ENCODE measurements at regions not wholly inside any gene's neighbourhood (a gene's known extent, or its start where the extent isn't known, plus 50 kb on each side); places are given as distances from the start of the nearest gene placed in this dataset.
A peak's percentile ranks its signal among the peaks of the same experiment; 100 is the strongest.
"Not testable (repeated sequence)": the region's sequence is repeated elsewhere in the genome, so short reads cannot be mapped to it uniquely, and the experiment has no call there.

- DNase-seq = no peak
These were observed 432.3 kb downstream of the LRRIQ3 start for GRCh38 chr1:73765551-73766233.

- DNase-seq = no peak
These were observed 436.4 kb downstream of the LRRIQ3 start for GRCh38 chr1:73761559-73761958.

DNA sequence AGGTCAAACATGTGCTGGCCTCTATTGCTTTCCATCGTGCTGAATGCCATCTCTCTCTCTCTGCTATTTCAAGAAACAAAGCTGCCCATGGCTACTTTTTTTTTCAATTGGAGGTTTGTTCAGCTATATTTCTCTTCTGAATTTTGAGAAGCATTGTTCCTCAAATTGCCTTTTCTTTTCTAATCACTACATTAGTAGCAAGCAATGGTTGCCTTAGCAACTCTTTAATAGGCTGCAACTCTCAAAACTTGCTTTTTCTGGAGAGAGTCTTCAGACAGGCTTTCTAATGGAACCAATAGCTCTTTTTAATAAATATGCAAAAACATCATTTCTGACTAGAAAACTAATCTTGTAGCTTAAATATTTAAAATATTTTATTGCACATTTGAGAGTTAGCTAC is 439.0 kb downstream of the LRRIQ3 start:
- DNase-seq = no peak

- DNase-seq = no peak
These were observed 441.2 kb downstream of the LRRIQ3 start for GRCh38 chr1:73756817-73757216.

- DNase-seq = peak; percentile 97
These were observed 442.3 kb downstream of the LRRIQ3 start for GRCh38 chr1:73755649-73756048.

DNA sequence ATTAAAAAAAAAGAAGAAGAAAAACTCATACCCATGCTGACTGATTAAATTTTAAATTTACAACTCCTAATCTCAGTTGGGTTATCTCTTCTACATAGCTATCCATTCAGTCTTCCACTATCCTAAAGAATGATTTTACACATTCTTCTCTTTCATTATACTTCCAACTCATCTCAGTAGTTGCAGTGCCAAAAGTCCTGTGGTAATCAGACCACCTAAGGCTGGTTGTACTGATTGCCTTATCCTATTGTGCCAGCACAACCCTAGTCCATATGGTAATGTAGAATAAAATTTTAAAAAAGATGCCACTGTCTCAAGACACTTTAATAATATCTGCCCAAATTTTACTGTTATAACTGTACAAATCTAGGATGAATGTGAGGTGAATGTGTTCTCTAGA is 448.0 kb downstream of the LRRIQ3 start:
- DNase-seq = no peak

DNA sequence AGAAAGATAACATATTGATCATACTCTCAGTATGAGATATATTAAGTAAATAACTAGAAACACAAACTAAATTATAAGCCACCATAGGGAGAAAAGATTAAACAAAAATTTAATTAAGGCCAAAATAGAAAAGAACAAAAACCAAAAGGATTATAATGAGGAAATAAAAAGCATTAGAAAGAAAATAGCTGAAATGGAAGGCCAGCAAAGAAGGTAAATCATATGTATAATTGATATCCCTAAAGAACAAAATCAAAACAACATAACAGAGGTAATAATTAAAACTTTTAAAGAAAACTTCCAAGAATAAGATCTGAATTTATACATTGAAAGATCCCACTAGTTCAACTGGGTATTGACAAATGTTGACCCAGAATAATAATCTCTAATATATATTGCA is 453.0 kb downstream of the LRRIQ3 start:
- DNase-seq = no peak

DNA sequence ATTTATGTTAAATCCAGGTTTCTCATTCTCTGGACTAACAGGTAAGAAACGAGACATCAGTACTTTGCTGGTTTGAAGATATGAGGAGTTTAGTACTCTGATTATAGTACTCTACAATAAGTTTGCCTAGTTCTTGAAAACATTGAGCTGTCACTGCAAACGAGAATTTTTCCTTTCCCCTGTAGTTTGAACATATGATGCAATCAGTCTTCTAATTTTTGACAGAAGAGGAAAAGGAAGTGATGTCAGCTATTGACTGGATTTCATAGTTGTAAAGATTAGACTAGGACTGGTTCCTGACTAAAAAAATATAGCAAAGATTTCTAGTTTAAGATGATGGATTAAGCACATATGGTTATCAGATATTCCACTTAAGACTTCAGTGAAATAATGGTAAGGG is 461.9 kb downstream of the LRRIQ3 start:
- DNase-seq = no peak

GRCh38 chr1:73727036-73727435 is 470.9 kb downstream of the LRRIQ3 start:
- DNase-seq = no peak

DNA sequence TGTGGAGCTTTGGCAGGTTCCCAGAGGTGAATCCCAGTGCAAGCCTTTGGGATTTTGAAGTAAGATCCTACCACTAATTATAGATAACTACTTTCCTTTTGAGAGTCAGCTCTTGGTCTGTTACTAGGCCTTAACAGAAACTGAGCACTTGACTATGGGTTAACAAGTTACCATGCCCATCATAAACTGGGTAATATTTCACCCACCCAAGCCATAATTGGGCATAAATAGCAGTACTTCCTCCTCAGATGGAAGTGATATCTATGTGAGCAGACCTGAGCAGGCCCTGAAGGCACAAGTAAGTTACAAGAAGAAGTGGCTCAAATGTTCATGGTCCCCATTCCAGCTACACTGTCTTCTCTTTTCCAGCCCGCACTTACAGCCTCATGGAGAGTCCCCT is 475.9 kb downstream of the LRRIQ3 start:
- no peak for DNase-seq

DNA sequence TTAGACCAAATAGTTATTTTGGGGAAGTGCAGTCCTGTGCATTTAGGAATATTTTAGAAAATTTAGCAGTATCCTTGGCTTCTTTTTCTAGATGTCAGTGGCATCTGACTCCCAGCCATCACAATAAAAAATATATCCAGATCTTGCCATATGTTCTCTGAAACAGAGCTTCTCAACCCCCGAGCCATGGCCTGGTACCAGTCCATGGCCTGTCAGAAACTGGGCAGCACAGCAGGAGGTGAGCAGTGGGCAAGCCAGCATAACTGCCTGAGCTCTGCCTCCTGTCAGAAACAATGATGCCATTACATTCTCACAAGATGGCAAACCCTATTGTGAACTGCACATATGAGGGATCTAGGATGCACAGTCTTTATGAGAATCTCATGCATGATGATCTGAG is 480.0 kb downstream of the LRRIQ3 start:
- DNase-seq = no peak

DNA sequence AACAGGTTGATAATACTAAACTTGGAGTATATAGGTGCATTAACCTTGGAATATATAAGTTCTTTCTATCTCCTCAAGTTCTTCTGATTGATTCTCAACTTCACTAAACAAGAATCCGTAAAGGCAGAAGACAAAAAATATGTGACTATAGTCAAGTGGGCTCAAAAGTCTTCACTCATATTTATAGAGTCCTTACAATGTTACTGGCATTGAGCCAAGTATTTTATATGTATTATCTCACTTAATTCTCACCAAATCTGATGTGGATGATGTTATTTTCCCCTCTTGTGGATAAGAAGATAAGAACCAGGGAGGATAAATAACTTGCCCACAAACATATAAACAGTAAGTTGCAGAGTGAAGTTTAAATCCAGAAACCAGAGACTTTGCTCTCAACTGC is 486.9 kb downstream of the LRRIQ3 start:
- no peak for DNase-seq

GRCh38 chr1:73701826-73702225 is 496.1 kb downstream of the LRRIQ3 start:
- no peak for DNase-seq

DNA sequence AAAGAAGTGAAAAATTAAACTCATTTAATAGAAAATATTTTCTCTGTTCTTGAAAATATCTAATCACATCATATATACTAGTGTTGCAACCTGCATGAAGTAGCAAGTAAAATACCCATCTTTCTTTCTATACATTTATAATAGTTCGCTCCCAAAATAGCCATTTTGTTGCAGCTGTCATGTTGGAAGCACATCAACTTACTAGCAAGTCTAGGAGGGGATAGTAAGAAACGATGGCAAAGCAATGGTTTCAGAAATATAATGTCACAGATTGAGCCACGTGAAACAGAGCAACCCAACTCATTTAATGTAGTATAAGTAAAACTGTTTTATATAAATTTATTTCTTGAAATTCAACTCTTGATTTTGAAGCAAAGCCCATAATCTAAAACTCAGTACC is 521.8 kb downstream of the LRRIQ3 start:
- DNase-seq = no peak

DNA sequence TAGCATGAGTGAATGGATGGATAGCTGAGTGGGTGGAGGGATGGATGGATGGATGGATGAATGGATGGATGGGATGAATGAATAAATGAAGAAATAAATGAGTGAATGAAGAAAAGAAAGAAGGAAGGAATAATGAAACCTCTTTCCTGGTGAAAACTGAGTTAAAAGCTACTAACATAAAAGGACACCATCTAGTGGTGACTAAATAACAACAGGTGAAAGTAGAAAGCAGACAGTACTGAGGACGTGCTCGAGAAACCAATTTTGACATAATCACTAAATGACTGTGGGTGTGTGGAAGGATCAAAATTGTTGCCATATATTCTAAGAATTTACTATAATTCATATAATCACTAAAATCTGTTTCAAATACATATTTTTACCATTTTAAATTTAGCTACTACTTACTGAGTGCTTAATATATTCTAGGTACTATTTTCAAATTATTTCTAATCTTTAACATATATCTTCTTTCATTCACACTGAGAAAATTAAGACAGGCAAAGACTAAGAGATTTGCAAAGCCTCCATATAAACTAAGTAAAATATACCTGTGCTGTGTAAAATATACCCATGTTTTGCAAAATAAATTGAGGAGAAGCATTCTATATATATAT is 522.9 kb downstream of the LRRIQ3 start:
- DNase-seq = no peak

DNA sequence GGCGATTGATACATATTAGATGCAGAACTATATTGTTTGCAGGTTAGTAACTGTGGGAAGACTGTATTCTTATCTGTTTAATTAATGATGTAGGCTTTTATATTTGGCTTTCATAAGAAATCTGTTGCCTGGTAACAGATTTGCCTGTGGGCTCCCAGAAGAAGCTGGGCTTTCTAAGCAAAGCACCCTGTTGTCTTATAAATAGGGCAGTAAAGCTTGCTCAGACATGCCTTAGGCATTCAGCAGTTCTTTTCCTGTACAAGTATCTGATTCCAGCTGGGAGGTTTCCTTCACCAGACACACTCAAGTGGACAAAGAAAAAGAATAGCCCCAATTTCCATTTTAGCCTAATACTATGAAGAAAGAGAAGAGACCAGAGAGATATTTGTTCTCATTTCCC is 524.0 kb downstream of the LRRIQ3 start:
- peak; percentile 95 for DNase-seq

GRCh38 chr1:73671530-73671929 is 526.4 kb downstream of the LRRIQ3 start:
- no peak for DNase-seq

DNA sequence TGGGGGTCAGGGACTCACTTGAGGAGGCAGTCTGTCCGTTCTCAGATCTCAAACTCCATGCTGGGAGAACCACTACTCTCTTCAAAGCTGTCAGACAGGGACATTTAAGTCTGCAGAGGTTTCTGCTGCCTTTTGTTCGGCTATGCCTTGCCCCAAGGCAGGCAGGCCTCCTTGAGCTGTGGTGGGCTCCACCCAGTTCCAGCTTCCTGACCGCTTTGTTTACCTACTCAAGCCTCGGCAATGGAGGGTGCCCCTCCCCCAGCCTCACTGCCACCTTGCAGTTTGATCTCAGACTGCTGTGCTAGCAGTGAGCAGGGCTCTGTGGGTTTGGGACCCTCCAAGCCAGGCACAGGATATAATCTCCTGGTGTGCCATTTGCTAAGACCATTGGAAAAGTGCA is 530.0 kb downstream of the LRRIQ3 start:
- not testable (repeated sequence) for DNase-seq

DNA sequence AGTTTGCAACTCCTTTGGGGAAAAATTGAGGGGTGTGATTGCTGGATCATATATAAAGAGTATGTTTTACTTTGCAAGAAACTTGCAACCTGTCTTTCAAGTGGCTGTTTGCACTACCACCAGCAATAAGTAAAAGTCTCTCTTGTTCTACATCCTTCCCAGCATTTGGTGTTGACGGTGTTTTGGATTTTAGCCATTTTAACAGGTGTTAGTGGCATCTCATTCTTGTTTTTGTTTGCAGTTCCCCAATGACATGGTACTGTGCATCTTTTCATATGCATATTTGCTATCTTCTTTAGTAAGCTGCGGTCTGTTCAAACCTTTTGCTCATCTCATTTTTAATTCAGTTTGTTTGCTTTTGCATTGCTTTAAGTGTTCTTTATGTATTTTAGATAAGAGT is 535.5 kb downstream of the LRRIQ3 start:
- no peak for DNase-seq

- DNase-seq = no peak
These were observed 538.8 kb downstream of the LRRIQ3 start for GRCh38 chr1:73659136-73659535.

DNA sequence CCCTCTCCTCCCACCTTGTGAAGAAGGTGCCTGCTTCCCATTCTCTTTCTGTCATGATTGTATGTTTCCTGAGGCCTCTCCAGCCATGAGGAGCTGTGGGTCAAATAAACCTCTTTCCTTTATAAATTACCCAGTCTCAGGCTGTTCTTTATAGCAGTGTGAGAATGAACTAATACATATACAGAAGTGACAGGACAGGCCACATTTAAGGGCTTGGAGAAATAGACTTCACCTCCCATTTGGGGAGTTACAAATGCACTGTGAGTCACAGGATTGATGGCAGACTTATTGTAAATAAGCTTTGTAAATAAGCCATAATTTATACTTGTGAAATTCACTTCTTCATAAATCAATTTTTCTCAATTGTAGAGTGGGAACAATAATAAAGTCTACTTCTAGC is 543.3 kb downstream of the LRRIQ3 start:
- DNase-seq = no peak

GRCh38 chr1:73644198-73644597 is 553.8 kb downstream of the LRRIQ3 start:
- DNase-seq = no peak

DNA sequence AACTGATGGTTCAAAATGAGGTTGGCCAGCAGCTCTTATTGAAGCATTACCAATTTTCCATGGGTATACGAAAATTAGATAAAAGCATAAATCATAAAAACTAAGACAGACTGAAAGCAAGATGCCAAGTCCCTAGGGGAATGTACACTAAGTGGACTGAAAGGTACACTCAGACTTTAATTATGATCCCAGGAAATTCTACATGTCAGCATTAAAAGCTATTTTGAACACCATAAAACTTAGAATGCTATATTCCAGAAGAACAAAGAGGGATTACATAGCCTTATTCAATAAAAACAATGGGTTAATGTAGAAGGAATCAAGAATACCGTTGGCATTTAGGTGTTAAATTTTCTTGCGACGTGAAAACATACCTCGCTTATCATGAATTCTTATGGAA is 558.5 kb downstream of the LRRIQ3 start:
- DNase-seq = no peak

DNA sequence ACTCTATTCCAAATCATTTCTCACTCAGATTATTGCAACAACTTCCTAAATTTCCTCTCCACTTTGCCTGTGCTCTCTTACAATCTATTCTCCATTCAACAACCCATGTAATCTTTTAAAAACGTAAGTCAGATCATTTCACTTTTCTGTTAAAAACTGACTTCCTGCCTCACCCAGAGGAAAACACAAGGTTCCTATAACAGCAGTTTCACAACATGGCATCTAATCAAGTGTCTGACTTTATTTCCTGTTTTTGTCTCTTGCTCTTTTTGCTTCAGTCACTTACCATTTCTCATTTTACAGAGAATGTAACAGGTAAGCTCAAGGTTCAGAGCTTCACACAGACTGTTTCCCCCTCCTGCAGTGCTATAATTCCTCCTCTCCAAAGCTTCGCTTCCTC is 560.7 kb downstream of the LRRIQ3 start:
- DNase-seq = no peak

- DNase-seq = no peak
These were observed 563.0 kb downstream of the LRRIQ3 start for GRCh38 chr1:73635021-73635420.
